HEK293 (cell line): ENCODE measurements at regions not wholly inside any gene's neighbourhood (a gene's known extent, or its start where the extent isn't known, plus 50 kb on each side); places are given as distances from the start of the nearest gene placed in this dataset.

Source experiments
- CTCF ChIA-PET: fragments of 350-600 bp; formaldehyde crosslinking; extraction: SDS; loops from one replicate; lab custom pipeline; 2021; ENCODE audit warnings: antibody characterized with exemption; lab: Yijun Ruan, JAX
- POLR2A ChIA-PET: fragments of 300-600 bp; formaldehyde crosslinking; extraction: SDS; loops from one replicate; lab custom pipeline; 2020; ENCODE audit warnings: antibody characterized with exemption, inconsistent platforms; lab: Yijun Ruan, JAX
- H3K27ac ChIP-seq: fragments of 200-500 bp; sonication (Bioruptor generic); 2 replicates; pipeline ENCODE4 v1.5.1; 2014; ENCODE audit warnings: low read depth, low read length, control low read depth, inconsistent platforms; ENCODE audit errors: extremely low read depth
- H3K36me3 ChIP-seq, 2 experiments: fragments of 200-500 bp in 1 of 2; sonication (Bioruptor generic) in 1 of 2; 1 replicate in 1 of 2; 2 replicates in 1 of 2; pipeline ENCODE4 v1.5.1; 2014 to 2017; ENCODE audit warnings: inconsistent platforms in 2 of 2, low read length in 2 of 2; ENCODE audit not compliant: control insufficient read depth in 2 of 2, insufficient read depth in 1 of 2
- H3K4me1 ChIP-seq: fragments of 200-500 bp; sonication (Bioruptor generic); 2 replicates; pipeline ENCODE4 v1.5.1; 2014; ENCODE audit warnings: mild to moderate bottlenecking, low read length, inconsistent platforms; ENCODE audit not compliant: control insufficient read depth, insufficient read depth
- H3K4me3 ChIP-seq: 2 replicates; pipeline ENCODE4 v1.5.1; 2011; ENCODE audit warnings: low read depth, mild to moderate bottlenecking, control low read depth, low read length, moderate library complexity
- H3K9me3 ChIP-seq: fragments of 200-500 bp; sonication (Bioruptor generic); 2 replicates; pipeline ENCODE4 v1.5.1; 2014; ENCODE audit warnings: low read depth, low read length, inconsistent platforms; ENCODE audit not compliant: control insufficient read depth, insufficient read depth
- KLF8 ChIP-seq: fragments of 450-650 bp; formaldehyde crosslinking; IDR thresholded peaks from 2 replicates; pipeline ENCODE4 v1.5.1; 2016; ENCODE audit warnings: missing biosample characterization, missing genetic modification characterization
- OVOL3 ChIP-seq: fragments of 450-650 bp; formaldehyde crosslinking; IDR thresholded peaks from 2 replicates; pipeline ENCODE4 v1.5.1; 2016; ENCODE audit warnings: missing biosample characterization, missing genetic modification characterization
- SALL2 ChIP-seq: fragments of 450-650 bp; formaldehyde crosslinking; IDR thresholded peaks from 2 replicates; pipeline ENCODE4 v1.5.0; 2017; ENCODE audit warnings: missing biosample characterization, mild to moderate bottlenecking, missing genetic modification characterization, borderline replicate concordance
- SP2 ChIP-seq: fragments of 450-650 bp; formaldehyde crosslinking; IDR thresholded peaks from 2 replicates; pipeline ENCODE4 v1.5.1; 2016; ENCODE audit warnings: missing biosample characterization, missing genetic modification characterization
- SP7 ChIP-seq: fragments of 450-650 bp; formaldehyde crosslinking; IDR thresholded peaks from 2 replicates; pipeline ENCODE4 v1.5.1; 2016; ENCODE audit warnings: missing biosample characterization, missing genetic modification characterization
- ZBTB7A ChIP-seq: fragments of 450-650 bp; formaldehyde crosslinking; IDR thresholded peaks from 2 replicates; pipeline ENCODE4 v1.5.1; 2016; ENCODE audit warnings: low read depth, missing biosample characterization, missing genetic modification characterization
- ZNF16 ChIP-seq: fragments of 450-650 bp; formaldehyde crosslinking; IDR thresholded peaks from 2 replicates; pipeline ENCODE4 v1.5.1; 2016; ENCODE audit warnings: low read depth, missing biosample characterization, missing genetic modification characterization
- ZNF214 ChIP-seq: fragments of 450-650 bp; formaldehyde crosslinking; IDR thresholded peaks from 2 replicates; pipeline ENCODE4 v1.5.1; 2017; ENCODE audit warnings: missing biosample characterization, mild to moderate bottlenecking, missing genetic modification characterization, borderline replicate concordance
- ZNF266 ChIP-seq: fragments of 450-650 bp; formaldehyde crosslinking; IDR thresholded peaks from 2 replicates; pipeline ENCODE4 v1.5.1; 2016; ENCODE audit warnings: missing biosample characterization, missing genetic modification characterization, low read depth
- ZNF311 ChIP-seq: fragments of 450-650 bp; formaldehyde crosslinking; IDR thresholded peaks from 2 replicates; pipeline ENCODE4 v1.5.1; 2017; ENCODE audit warnings: missing biosample characterization, missing genetic modification characterization, borderline replicate concordance
- ZNF366 ChIP-seq: fragments of 450-650 bp; formaldehyde crosslinking; conservative IDR thresholded peaks from 2 replicates; pipeline ENCODE4 v1.5.1; 2016; ENCODE audit warnings: missing biosample characterization, missing genetic modification characterization
- ZNF391 ChIP-seq: fragments of 450-650 bp; formaldehyde crosslinking; IDR thresholded peaks from 2 replicates; pipeline ENCODE4 v1.5.1; 2016; ENCODE audit warnings: low read depth, missing biosample characterization, missing genetic modification characterization, borderline replicate concordance
- ZNF394 ChIP-seq: fragments of 450-650 bp; formaldehyde crosslinking; IDR thresholded peaks from 2 replicates; pipeline ENCODE4 v1.5.1; 2016; ENCODE audit warnings: missing biosample characterization, missing genetic modification characterization, mild to moderate bottlenecking, moderate library complexity, borderline replicate concordance
- ZNF423 ChIP-seq: fragments of 450-650 bp; formaldehyde crosslinking; IDR thresholded peaks from 2 replicates; pipeline ENCODE4 v1.5.1; 2016; ENCODE audit warnings: missing biosample characterization, missing genetic modification characterization
- ZNF473 ChIP-seq: fragments of 450-650 bp; formaldehyde crosslinking; IDR thresholded peaks from 2 replicates; pipeline ENCODE4 v1.5.1; 2017; ENCODE audit warnings: missing biosample characterization, missing genetic modification characterization
- ZNF48 ChIP-seq: fragments of 450-650 bp; formaldehyde crosslinking; IDR thresholded peaks from 2 replicates; pipeline ENCODE4 v1.5.1; 2016; ENCODE audit warnings: missing biosample characterization, missing genetic modification characterization
- ZNF530 ChIP-seq: fragments of 450-650 bp; formaldehyde crosslinking; IDR thresholded peaks from 2 replicates; pipeline ENCODE4 v1.5.1; 2016; ENCODE audit warnings: low read depth, missing biosample characterization, missing genetic modification characterization
- ZNF548 ChIP-seq: fragments of 450-650 bp; formaldehyde crosslinking; IDR thresholded peaks from 2 replicates; pipeline ENCODE4 v1.5.1; 2016; ENCODE audit warnings: missing biosample characterization, missing genetic modification characterization
- ZNF585B ChIP-seq: fragments of 450-650 bp; formaldehyde crosslinking; IDR thresholded peaks from 2 replicates; pipeline ENCODE4 v1.5.1; 2016; ENCODE audit warnings: missing biosample characterization, missing genetic modification characterization
- ZNF626 ChIP-seq: fragments of 450-650 bp; sonication (Bioruptor Pico); formaldehyde crosslinking; IDR thresholded peaks from 2 replicates; pipeline ENCODE4 v1.5.1; 2018; ENCODE audit warnings: missing biosample characterization, missing genetic modification characterization, inconsistent platforms
- ZNF654 ChIP-seq: fragments of 450-650 bp; formaldehyde crosslinking; IDR thresholded peaks from 2 replicates; pipeline ENCODE4 v1.5.1; 2016; ENCODE audit warnings: low read depth, missing biosample characterization, missing genetic modification characterization
- ZNF747 ChIP-seq: fragments of 450-650 bp; formaldehyde crosslinking; IDR thresholded peaks from 2 replicates; pipeline ENCODE4 v1.5.1; 2016; ENCODE audit warnings: missing biosample characterization, missing genetic modification characterization
- ZNF76 ChIP-seq: fragments of 450-650 bp; formaldehyde crosslinking; IDR thresholded peaks from 2 replicates; pipeline ENCODE4; 2016; ENCODE audit warnings: low read depth, missing biosample characterization, missing genetic modification characterization, borderline replicate concordance
- ZNF837 ChIP-seq: fragments of 450-650 bp; formaldehyde crosslinking; IDR thresholded peaks from 2 replicates; pipeline ENCODE4 v1.5.1; 2016; ENCODE audit warnings: missing biosample characterization, missing genetic modification characterization
- ZXDB ChIP-seq: fragments of 450-650 bp; formaldehyde crosslinking; IDR thresholded peaks from 2 replicates; pipeline ENCODE4 v1.5.1; 2016; ENCODE audit warnings: missing biosample characterization, missing genetic modification characterization
- TF ChIP-seq, protein P1 (sequence below): fragments of 450-650 bp; formaldehyde crosslinking; IDR thresholded peaks from 2 replicates; pipeline ENCODE4 v1.5.1; 2016; ENCODE audit warnings: missing biosample characterization, missing genetic modification characterization, borderline replicate concordance
- TF ChIP-seq, protein P2 (sequence below): fragments of 450-650 bp; formaldehyde crosslinking; IDR thresholded peaks from 2 replicates; pipeline ENCODE4 v1.5.1; 2017; ENCODE audit warnings: missing biosample characterization, missing genetic modification characterization

DNA sequence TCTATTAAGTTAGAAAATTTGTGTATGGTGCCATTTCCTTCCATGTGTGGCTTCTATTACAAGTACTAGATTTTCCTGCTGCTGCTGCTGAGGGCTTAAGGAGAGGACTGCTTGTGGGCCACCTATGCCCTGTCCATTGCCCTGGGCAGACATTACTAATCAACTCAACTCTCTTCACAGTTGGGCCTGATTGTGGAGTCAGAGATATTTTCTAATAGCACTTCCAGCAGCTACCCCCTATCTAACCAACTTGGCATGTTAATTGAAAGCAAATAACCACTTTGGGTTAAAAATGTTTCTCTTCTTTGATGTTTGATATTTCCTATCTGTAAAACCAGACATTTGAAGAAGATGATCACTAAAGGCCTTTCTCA is 242.0 kb downstream of the EDEM1 start:
- Histone ChIP-seq H3K27ac (no peak overlapping the region), H3K4me1 (no peaks in the 10 kb centered on the region), H3K9me3 (no peaks in the 10 kb centered on the region), H3K4me3 (no peak overlapping the region), H3K36me3 (no peaks in the 10 kb centered on the region)
- TF ChIP-seq ZNF837 (tag by site-specific recombination) (no peak), ZNF626 (tag by site-specific recombination) (no peak), SP7 (tag by site-specific recombination) (no peak), ZNF266 (tag by site-specific recombination) (no peak), ZNF473 (no peak), ZNF214 (tag by site-specific recombination) (no peak), ZNF16 (tag by site-specific recombination) (no peak), ZNF530 (tag by site-specific recombination) (no peak), ZNF48 (tag by site-specific recombination) (no peak)
- ChIA-PET CTCF (no interaction called here), POLR2A (no interaction called here)

DNA sequence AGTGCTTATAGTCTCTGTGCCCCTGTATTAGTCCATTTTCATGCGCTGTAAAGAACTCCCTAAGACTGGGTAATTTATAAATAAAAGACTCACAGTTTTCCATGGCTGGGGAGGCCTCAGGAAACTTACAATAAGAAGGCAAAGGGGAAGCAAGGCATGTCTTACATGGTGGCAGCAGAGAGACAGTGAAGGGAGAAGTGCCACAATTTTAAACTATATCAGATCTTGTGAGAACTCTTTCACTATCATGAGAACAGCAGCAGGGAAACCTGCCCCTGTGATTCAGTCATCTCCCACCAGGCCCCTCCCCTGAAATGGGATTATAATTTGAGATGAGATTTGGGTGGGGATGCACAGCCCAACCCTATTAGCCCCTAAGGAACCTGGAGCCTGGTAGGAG is 243.2 kb downstream of the EDEM1 start:
- TF ChIP-seq OVOL3 (tag by site-specific recombination) (no peak), ZNF747 (tag by site-specific recombination) (no peak), ZNF654 (tag by site-specific recombination) (no peak), ZNF548 (tag by site-specific recombination) (no peak), ZNF366 (tag by site-specific recombination) (no peak), ZBTB7A (no peak), ZNF423 (no peak), SP2 (tag by site-specific recombination) (no peak), SALL2 (tag by site-specific recombination) (no peak), ZNF311 (no peak), KLF8 (tag by site-specific recombination) (no peak), ZNF391 (tag by site-specific recombination) (no peak), ZXDB (tag by site-specific recombination) (no peak), ZNF585B (tag by site-specific recombination) (no peak), ZNF394 (tag by site-specific recombination) (no peak), ZNF76 (no peak)
- TF ChIP-seq, protein P1, sequence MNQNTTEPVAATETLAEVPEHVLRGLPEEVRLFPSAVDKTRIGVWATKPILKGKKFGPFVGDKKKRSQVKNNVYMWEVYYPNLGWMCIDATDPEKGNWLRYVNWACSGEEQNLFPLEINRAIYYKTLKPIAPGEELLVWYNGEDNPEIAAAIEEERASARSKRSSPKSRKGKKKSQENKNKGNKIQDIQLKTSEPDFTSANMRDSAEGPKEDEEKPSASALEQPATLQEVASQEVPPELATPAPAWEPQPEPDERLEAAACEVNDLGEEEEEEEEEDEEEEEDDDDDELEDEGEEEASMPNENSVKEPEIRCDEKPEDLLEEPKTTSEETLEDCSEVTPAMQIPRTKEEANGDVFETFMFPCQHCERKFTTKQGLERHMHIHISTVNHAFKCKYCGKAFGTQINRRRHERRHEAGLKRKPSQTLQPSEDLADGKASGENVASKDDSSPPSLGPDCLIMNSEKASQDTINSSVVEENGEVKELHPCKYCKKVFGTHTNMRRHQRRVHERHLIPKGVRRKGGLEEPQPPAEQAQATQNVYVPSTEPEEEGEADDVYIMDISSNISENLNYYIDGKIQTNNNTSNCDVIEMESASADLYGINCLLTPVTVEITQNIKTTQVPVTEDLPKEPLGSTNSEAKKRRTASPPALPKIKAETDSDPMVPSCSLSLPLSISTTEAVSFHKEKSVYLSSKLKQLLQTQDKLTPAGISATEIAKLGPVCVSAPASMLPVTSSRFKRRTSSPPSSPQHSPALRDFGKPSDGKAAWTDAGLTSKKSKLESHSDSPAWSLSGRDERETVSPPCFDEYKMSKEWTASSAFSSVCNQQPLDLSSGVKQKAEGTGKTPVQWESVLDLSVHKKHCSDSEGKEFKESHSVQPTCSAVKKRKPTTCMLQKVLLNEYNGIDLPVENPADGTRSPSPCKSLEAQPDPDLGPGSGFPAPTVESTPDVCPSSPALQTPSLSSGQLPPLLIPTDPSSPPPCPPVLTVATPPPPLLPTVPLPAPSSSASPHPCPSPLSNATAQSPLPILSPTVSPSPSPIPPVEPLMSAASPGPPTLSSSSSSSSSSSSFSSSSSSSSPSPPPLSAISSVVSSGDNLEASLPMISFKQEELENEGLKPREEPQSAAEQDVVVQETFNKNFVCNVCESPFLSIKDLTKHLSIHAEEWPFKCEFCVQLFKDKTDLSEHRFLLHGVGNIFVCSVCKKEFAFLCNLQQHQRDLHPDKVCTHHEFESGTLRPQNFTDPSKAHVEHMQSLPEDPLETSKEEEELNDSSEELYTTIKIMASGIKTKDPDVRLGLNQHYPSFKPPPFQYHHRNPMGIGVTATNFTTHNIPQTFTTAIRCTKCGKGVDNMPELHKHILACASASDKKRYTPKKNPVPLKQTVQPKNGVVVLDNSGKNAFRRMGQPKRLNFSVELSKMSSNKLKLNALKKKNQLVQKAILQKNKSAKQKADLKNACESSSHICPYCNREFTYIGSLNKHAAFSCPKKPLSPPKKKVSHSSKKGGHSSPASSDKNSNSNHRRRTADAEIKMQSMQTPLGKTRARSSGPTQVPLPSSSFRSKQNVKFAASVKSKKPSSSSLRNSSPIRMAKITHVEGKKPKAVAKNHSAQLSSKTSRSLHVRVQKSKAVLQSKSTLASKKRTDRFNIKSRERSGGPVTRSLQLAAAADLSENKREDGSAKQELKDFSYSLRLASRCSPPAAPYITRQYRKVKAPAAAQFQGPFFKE = no peak
- TF ChIP-seq, protein P2, sequence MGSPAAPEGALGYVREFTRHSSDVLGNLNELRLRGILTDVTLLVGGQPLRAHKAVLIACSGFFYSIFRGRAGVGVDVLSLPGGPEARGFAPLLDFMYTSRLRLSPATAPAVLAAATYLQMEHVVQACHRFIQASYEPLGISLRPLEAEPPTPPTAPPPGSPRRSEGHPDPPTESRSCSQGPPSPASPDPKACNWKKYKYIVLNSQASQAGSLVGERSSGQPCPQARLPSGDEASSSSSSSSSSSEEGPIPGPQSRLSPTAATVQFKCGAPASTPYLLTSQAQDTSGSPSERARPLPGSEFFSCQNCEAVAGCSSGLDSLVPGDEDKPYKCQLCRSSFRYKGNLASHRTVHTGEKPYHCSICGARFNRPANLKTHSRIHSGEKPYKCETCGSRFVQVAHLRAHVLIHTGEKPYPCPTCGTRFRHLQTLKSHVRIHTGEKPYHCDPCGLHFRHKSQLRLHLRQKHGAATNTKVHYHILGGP = no peak
- ChIA-PET POLR2A (no interaction called here), CTCF (no interaction called here)
- H3K9me3 ChIP-seq = no peaks in the 10 kb centered on the region
- H3K4me3 ChIP-seq = no peak overlapping the region
- no peaks in the 10 kb centered on the region for H3K36me3 ChIP-seq
- H3K27ac ChIP-seq = no peak overlapping the region
- H3K4me1 ChIP-seq = no peaks in the 10 kb centered on the region
